LNCaP clone FGC (cell line): ENCODE measurements at regions not wholly inside any gene's neighbourhood (a gene's known extent, or its start where the extent isn't known, plus 50 kb on each side); places are given as distances from the start of the nearest gene placed in this dataset.
"Not testable (repeated sequence)": the region's sequence is repeated elsewhere in the genome, so short reads cannot be mapped to it uniquely, and the experiment has no call there.

ENCODE experiments used
- DNase-seq: peaks from one replicate; pipeline ENCODE4 v3.0.0-alpha.2; 2011; ENCODE audit warnings: low read depth
- H3K4me3 ChIP-seq: 2 replicates; pipeline ENCODE4 v1.5.1; 2011; ENCODE audit warnings: mild to moderate bottlenecking, low read depth, low read length, control low read depth
- TF ChIP-seq, protein P1 (sequence below): IDR thresholded peaks from 2 replicates; pipeline ENCODE4 v1.5.1; 2012; ENCODE audit warnings: mild to moderate bottlenecking; ENCODE audit not compliant: control insufficient read depth, insufficient read depth; ENCODE audit errors: extremely low read depth

DNA sequence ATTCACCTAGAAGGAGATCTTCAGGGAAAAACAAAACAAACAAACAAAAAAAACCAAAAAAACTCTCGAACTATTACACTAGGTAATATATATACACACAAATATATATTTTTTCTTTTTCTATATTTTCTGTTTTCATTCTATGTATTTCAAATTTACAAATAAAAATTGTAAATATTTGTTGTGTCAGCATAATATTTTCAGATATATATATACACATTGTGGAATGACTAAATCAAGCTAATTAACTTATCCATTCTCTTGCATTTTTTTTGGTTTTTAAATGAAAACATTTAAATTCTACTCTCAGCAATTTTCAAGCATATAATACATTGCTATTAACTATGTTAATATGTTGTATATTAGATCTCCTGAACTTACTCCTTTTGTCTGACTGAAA lies 762.0 kb upstream of the PCDH10 start:
- no peak overlapping the region for H3K4me3 ChIP-seq
- TF ChIP-seq, protein P1, sequence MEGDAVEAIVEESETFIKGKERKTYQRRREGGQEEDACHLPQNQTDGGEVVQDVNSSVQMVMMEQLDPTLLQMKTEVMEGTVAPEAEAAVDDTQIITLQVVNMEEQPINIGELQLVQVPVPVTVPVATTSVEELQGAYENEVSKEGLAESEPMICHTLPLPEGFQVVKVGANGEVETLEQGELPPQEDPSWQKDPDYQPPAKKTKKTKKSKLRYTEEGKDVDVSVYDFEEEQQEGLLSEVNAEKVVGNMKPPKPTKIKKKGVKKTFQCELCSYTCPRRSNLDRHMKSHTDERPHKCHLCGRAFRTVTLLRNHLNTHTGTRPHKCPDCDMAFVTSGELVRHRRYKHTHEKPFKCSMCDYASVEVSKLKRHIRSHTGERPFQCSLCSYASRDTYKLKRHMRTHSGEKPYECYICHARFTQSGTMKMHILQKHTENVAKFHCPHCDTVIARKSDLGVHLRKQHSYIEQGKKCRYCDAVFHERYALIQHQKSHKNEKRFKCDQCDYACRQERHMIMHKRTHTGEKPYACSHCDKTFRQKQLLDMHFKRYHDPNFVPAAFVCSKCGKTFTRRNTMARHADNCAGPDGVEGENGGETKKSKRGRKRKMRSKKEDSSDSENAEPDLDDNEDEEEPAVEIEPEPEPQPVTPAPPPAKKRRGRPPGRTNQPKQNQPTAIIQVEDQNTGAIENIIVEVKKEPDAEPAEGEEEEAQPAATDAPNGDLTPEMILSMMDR = no peak
- DNase-seq = no peak

- H3K4me3 ChIP-seq = no peak overlapping the region
- DNase-seq = no peak
- TF ChIP-seq, protein P1 = no peak
These were observed 753.5 kb upstream of the PCDH10 start for GRCh38 chr4:132395561-132395960.

DNA sequence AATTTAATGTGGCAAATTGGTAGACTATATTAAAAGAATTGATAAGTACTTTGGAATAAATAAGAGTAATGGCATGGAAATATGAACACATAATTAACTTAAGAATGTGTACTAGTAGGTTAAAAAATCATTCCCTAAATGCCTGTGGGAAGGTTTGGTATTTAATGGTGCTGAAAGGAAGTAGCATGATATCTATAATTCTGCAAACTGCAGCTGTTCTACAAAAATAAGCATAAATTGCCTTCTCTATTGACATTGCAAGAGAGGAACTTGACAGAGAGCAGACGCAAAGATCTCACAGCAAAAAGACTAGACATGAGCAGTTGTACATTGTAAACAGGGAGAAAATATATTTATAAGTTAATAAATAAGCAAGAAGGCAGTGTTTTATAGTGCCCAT lies 752.5 kb upstream of the PCDH10 start:
- TF ChIP-seq, protein P1 = no peak

GRCh38 chr4:132417220-132417619 lies 731.9 kb upstream of the PCDH10 start:
- TF ChIP-seq, protein P1 = no peak
- DNase-seq = no peak
- H3K4me3 ChIP-seq = no peak overlapping the region

More for the DNA sequence above, 752.5 kb upstream of the PCDH10 start:
- H3K4me3 ChIP-seq = no peak overlapping the region
- no peak for DNase-seq

- TF ChIP-seq, protein P1 = no peak
- H3K4me3 ChIP-seq = no peak overlapping the region
- no peak for DNase-seq
These were observed 722.0 kb upstream of the PCDH10 start for GRCh38 chr4:132427125-132427524.

DNA sequence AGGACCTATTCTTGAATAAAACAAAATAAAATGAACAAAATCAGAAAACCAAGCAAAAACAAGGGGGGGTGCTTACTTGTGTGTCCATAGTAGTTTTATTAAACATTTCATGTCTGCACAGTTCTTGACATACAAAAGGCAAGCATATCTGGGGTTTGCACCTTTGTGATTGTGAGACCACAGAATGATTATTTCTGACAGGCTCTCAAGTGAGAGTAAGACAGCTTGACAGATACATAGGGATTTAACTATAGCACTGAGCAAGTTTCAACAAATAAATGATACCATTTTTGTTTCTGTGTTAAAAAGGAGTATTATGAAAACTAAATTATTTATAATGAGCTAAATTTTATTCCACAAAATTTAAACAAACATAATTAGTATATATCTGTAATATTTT lies 712.0 kb upstream of the PCDH10 start:
- DNase-seq = no peak
- TF ChIP-seq, protein P1 = no peak
- H3K4me3 ChIP-seq = no peak overlapping the region

DNA sequence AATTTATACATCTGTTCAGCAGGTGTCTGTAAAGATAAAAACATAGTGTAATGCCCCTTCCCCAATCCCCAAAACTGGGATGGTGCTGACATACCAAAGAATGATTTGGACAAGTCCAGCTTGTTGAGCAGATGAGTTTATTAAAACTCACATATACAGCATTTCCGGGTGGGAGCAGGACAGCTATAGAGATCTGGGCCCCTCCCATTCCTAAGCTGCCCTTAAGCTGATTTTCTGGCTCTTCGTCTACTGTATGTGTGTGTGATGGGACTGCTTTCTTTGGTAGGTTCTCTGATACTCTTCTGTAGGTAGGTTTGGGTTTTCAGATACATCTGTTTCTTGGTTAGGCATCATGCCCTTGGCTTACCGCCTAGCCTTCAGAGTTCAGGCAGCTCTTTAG lies 703.7 kb upstream of the PCDH10 start:
- H3K4me3 ChIP-seq = no peak overlapping the region
- no peak for DNase-seq
- TF ChIP-seq, protein P1 = no peak

DNA sequence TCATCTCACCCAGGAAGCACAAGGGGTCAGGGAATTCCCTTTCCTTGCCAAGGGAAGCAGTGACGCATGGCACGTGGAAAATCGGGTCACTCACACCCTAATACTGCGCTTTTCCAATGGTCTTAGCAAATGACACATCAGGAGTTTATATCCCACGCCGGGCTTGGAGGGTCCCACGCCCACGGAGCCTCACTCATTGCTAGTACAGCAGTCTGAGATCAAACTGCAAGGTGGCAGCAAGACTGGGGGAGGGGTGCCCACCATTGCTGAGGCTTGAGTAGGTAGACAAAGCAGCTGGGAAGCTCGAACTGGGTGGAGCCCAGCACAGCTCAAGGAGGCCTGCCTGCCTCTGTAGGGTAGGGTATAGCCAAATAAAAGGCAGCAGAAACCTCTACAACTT lies 691.1 kb upstream of the PCDH10 start:
- DNase-seq = not testable (repeated sequence)

More for the DNA sequence above, 691.1 kb upstream of the PCDH10 start:
- not testable (repeated sequence) for H3K4me3 ChIP-seq
